Ascending aorta (tissue), 2 donors: ENCODE measurements at regions not wholly inside any gene's neighbourhood (a gene's known extent, or its start where the extent isn't known, plus 50 kb on each side); places are given as distances from the start of the nearest gene placed in this dataset.

Source experiments
- DNase-seq, 2 donors: peaks; one replicate each; pipeline ENCODE4 v3.0.0-alpha.2; 2019; ENCODE audit warnings: low spot score in 2 of 2
- H3K27ac ChIP-seq, 2 donors: fragments of 200-600 bp; sonication (generic); one replicate each; pipeline ENCODE4 v1.5.1; 2016 to 2017; ENCODE audit warnings: mild to moderate bottlenecking in 1 of 2
- H3K27me3 ChIP-seq: fragments of 200-600 bp; sonication (generic); one replicate; pipeline ENCODE4 v1.5.1; 2017
- H3K36me3 ChIP-seq, 2 donors: fragments of 200-600 bp; sonication (generic); one replicate each; pipeline ENCODE4 v1.5.1; 2016
- H3K4me1 ChIP-seq, 2 donors: fragments of 200-600 bp; sonication (generic); one replicate each; pipeline ENCODE4 v1.5.1; 2016 to 2017; ENCODE audit warnings: mild to moderate bottlenecking in 1 of 2
- H3K4me3 ChIP-seq, 2 donors: fragments of 200-600 bp; sonication (generic); one replicate each; pipeline ENCODE4 v1.5.1; 2016 to 2017; ENCODE audit warnings: mild to moderate bottlenecking in 1 of 2
- H3K9me3 ChIP-seq, 2 donors: fragments of 200-600 bp; sonication (generic); one replicate each; pipeline ENCODE4 v1.5.1; 2016
- intact Hi-C: fragments of 100-400 bp; cut with DNase I; formaldehyde crosslinking; loops from one replicate; pipeline ENCODE4 v1.15.1; 2023
- TF ChIP-seq, protein P1 (sequence below), 3 experiments: fragments of 200-600 bp in 2 of 3; fragments of 450-650 bp in 1 of 3; sonication (generic) in 2 of 3; IDR thresholded peaks; one replicate each; pipeline ENCODE4 v1.5.1; 2016 to 2019; ENCODE audit warnings: antibody characterized with exemption in 3 of 3, mild to moderate bottlenecking in 1 of 3, moderate library complexity in 1 of 3

DNA sequence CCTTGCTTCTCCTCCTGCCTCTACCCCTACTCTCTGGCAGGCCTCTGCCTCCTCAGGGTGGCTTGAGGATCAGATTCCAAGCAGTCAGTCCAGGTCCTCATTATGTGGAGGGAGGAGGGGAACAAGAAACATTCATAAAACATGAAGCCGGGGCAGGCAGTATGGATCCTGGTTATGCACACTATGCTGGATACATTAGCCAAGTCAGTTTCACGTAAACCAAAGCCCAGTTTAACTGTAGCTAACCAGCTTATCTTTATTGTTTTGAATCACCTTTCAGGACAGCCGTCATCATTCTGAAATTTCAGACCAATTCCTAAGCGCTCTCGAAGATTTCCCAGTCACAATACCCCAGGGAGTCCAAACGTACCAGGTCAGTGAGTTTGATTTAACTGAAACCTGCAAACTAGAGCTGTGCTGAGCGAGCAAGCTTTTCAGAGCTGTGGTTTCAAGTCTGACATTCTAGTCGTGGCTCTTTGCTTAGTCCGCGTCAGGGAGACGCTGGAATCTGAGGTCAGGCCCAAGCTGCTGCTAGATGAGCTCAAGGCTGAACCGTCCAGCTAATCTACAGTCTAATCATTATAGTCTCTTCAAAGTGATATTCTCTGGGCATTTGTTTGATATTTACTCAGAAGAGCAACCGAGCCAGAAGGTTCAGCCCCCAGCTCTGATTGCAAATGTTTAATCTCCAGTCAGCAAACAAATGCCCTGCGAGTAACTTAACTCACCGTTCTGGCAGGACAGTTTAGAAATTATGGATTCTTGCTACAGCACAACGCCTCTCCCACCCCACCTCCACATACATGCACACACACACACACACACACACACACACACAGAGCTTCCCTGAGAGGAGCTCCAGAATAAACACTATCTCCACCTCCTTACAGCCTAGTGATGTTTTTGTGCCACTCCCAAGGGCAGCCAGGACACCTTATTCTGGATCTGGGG is 63.8 kb upstream of the BZW1 start:
- Histone ChIP-seq H3K27me3 (no peaks in the 10 kb centered on the region), H3K9me3 (no peaks in the 10 kb centered on the region), H3K4me3 (peak overlapping the region in 1 of 2 donors; percentile 28), H3K27ac (peak overlapping the region; percentile 79 to 83), H3K36me3 (no peaks in the 10 kb centered on the region), H3K4me1 (peaks cover 8 to 15% of the 10 kb centered on the region in 2 donors)
- TF ChIP-seq, protein P1, sequence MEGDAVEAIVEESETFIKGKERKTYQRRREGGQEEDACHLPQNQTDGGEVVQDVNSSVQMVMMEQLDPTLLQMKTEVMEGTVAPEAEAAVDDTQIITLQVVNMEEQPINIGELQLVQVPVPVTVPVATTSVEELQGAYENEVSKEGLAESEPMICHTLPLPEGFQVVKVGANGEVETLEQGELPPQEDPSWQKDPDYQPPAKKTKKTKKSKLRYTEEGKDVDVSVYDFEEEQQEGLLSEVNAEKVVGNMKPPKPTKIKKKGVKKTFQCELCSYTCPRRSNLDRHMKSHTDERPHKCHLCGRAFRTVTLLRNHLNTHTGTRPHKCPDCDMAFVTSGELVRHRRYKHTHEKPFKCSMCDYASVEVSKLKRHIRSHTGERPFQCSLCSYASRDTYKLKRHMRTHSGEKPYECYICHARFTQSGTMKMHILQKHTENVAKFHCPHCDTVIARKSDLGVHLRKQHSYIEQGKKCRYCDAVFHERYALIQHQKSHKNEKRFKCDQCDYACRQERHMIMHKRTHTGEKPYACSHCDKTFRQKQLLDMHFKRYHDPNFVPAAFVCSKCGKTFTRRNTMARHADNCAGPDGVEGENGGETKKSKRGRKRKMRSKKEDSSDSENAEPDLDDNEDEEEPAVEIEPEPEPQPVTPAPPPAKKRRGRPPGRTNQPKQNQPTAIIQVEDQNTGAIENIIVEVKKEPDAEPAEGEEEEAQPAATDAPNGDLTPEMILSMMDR (IDR thresholded peaks at IDR 0.05) = no peak
- intact Hi-C loops = no loop called here
- DNase-seq = peak in 1 of 2 donors; percentile 83

DNA sequence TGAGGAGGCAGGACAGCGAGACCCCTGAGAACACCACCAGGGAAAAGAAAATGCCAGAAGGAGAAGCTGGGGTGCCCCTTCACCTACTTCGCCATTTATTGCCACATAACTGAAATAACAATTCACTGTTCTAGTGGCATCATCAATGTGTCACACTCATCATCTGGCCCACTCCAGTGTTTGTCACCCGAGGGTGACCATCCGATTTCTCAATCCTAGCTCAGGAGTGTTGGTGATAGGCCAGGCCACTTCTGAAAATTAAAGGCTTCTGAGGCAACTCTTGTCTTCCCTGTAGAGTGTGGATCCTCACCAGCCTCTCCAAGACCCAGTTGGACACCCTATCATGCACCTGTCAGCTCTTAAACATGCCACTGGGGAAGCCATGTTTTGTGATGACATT is 62.9 kb upstream of the BZW1 start:
- peak overlapping the region; percentile 79 to 83 for H3K27ac ChIP-seq
- H3K4me1 ChIP-seq = peaks cover 5 to 12% of the 10 kb centered on the region in 2 donors
- no peaks in the 10 kb centered on the region for H3K36me3 ChIP-seq
- TF ChIP-seq, protein P1 (IDR thresholded peaks at IDR 0.05) = no peak
- no peaks in the 10 kb centered on the region for H3K27me3 ChIP-seq
- no peak for DNase-seq
- no peak overlapping the region for H3K4me3 ChIP-seq
- intact Hi-C loops = no loop called here
- H3K9me3 ChIP-seq = no peaks in the 10 kb centered on the region

DNA sequence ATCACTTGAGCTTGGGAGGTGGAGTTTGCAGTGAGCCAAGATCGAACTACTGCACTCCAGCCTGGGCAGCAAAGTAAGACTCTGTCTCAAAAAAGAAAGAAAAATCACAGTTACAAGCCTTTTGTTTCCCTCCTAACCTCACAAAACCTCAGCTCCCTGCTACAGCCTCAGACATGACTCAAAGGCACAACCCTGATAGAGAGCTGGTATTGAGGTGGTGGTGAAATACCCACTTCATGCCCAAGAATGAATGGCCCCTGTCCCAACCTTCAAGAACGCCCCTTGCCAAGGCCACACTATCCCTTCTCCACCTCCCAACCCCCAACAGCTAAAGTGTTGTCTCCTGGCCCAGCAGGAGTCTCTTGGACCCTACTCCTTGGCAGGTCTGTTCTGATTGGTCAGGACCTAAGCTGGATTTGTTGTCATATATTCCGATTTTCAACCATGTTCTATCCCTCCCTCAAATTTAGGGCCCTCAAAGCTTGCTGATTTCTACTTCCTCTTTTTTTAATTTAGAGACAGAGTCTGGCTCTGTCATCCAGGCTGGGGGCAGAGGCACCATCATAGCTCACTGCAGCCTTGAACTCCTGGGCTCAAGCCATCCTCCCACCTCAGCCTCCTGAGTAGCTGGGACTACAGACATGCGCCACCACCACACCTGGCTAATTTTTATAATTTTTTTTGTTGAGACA is 61.9 kb upstream of the BZW1 start:
- Histone ChIP-seq H3K9me3 (no peaks in the 10 kb centered on the region), H3K27ac (no peak overlapping the region), H3K4me3 (no peak overlapping the region), H3K27me3 (no peaks in the 10 kb centered on the region), H3K4me1 (peaks cover 5 to 16% of the 10 kb centered on the region in 2 donors), H3K36me3 (no peaks in the 10 kb centered on the region)
- TF ChIP-seq, protein P1 (IDR thresholded peaks at IDR 0.05) = no peak
- intact Hi-C loops = no loop called here
- no peak for DNase-seq

DNA sequence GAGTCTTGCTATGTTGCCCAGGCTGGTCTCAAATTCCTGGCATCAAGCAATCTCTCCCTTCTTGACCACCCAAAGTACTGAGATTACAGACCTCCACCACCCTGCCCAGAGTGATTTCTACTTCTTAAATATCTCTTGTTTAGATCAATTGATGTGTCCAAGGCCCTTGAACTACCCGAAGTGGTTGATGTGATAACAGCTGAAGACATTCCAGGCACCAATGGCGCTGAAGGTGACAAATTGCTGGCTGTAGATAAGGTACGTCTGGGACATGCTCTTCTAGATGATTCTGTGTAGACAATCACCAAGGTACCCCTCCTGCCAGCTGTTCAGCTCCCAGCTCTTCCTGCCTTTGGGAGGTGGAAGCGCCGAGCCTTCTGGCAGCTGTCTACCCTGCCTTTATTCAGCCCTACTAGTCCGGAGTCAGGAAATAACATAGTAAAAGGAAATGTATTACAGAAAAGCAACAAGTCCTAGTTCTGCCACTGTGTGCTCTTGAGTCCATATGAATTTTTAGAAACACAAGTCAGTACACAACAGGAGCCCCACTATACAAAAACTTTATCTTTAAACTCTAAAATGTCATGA is 61.3 kb upstream of the BZW1 start:
- intact Hi-C loops = no loop called here
- H3K4me1 ChIP-seq = peaks cover 5 to 20% of the 10 kb centered on the region in 2 donors
- no peak overlapping the region for H3K27ac ChIP-seq
- H3K27me3 ChIP-seq = no peaks in the 10 kb centered on the region
- TF ChIP-seq, protein P1 (IDR thresholded peaks at IDR 0.05) = no peak
- H3K36me3 ChIP-seq = no peaks in the 10 kb centered on the region
- H3K9me3 ChIP-seq = no peaks in the 10 kb centered on the region
- DNase-seq = no peak
- no peak overlapping the region for H3K4me3 ChIP-seq

DNA sequence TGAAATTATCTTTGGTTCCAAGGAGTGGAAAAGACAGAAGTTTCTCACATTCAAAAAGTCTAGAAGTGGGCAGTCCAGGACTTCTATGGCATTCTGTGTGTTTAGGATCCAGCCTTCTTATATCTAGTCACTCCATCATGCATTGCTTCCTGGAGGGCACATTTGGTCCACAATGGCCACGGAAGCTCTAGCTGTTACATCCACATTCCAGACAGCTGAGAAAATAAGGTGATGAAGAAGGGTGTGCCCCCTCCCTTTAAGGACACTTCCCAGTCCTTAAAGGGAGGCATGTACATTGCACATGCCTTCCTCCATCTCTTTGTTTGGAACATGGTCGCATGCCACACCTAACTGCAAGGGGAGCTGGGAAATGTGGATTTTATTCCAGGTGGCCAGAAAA is 59.9 kb upstream of the BZW1 start:
- H3K36me3 ChIP-seq = no peaks in the 10 kb centered on the region
- peaks cover 5 to 20% of the 10 kb centered on the region in 2 donors for H3K4me1 ChIP-seq
- H3K4me3 ChIP-seq = no peak overlapping the region
- intact Hi-C loops = no loop called here
- no peaks in the 10 kb centered on the region for H3K27me3 ChIP-seq
- H3K27ac ChIP-seq = peak overlapping the region in 1 of 2 donors; percentile 35
- no peaks in the 10 kb centered on the region for H3K9me3 ChIP-seq
- DNase-seq = no peak
- TF ChIP-seq, protein P1 (IDR thresholded peaks at IDR 0.05) = no peak
